HG02610 (cell line): ENCODE measurements at regions not wholly inside any gene's neighbourhood (a gene's known extent, or its start where the extent isn't known, plus 50 kb on each side); places are given as distances from the start of the nearest gene placed in this dataset.
"Not testable (repeated sequence)": the region's sequence is repeated elsewhere in the genome, so short reads cannot be mapped to it uniquely, and the experiment has no call there.

Source experiments
- ATAC-seq: cut with Tn5 transposase; IDR thresholded peaks from one replicate; pipeline ENCODE4 v1.9.1; 2021; ENCODE audit warnings: mild to moderate bottlenecking, moderate library complexity; ENCODE audit not compliant: unreplicated experiment

- ATAC-seq = no peak
Observed at GRCh38 chr10:52597189-52597863, 175.3 kb downstream of the MBL2 start.

- ATAC-seq = no peak
Observed at GRCh38 chr10:52598936-52599335, 173.6 kb downstream of the MBL2 start.

- no peak for ATAC-seq
Observed at GRCh38 chr10:52599551-52600200, 172.9 kb downstream of the MBL2 start.

GRCh38 chr10:52604131-52604530 lies 168.5 kb downstream of the MBL2 start:
- not testable (repeated sequence) for ATAC-seq

GRCh38 chr10:52609071-52609470 lies 163.5 kb downstream of the MBL2 start:
- no peak for ATAC-seq

GRCh38 chr10:52609626-52610240 lies 162.9 kb downstream of the MBL2 start:
- no peak for ATAC-seq

GRCh38 chr10:52615331-52615730 lies 157.3 kb downstream of the MBL2 start:
- no peak for ATAC-seq

GRCh38 chr10:52615756-52616394 lies 156.7 kb downstream of the MBL2 start:
- ATAC-seq = no peak

- ATAC-seq = no peak
Observed at GRCh38 chr10:52616395-52616764, 156.2 kb downstream of the MBL2 start.

- ATAC-seq = no peak
Observed at GRCh38 chr10:52617346-52617745, 155.2 kb downstream of the MBL2 start.

- no peak for ATAC-seq
Observed at GRCh38 chr10:52619052-52619451, 153.5 kb downstream of the MBL2 start.

GRCh38 chr10:52621635-52622079 lies 150.9 kb downstream of the MBL2 start:
- ATAC-seq = no peak

- no peak for ATAC-seq
Observed at GRCh38 chr10:52623761-52624160, 148.8 kb downstream of the MBL2 start.

- ATAC-seq = no peak
Observed at GRCh38 chr10:52627279-52627678, 145.3 kb downstream of the MBL2 start.

- ATAC-seq = no peak
Observed at GRCh38 chr10:52631146-52631545, 141.4 kb downstream of the MBL2 start.

- no peak for ATAC-seq
Observed at GRCh38 chr10:52631648-52632047, 140.9 kb downstream of the MBL2 start.

GRCh38 chr10:52632591-52632990 lies 140.0 kb downstream of the MBL2 start:
- ATAC-seq = no peak

GRCh38 chr10:52633266-52633665 lies 139.3 kb downstream of the MBL2 start:
- no peak for ATAC-seq

GRCh38 chr10:52635651-52636050 lies 136.9 kb downstream of the MBL2 start:
- no peak for ATAC-seq

GRCh38 chr10:52636874-52637273 lies 135.7 kb downstream of the MBL2 start:
- ATAC-seq = no peak

- ATAC-seq = no peak
Observed at GRCh38 chr10:52637592-52637991, 135.0 kb downstream of the MBL2 start.

- no peak for ATAC-seq
Observed at GRCh38 chr10:52639652-52640051, 132.9 kb downstream of the MBL2 start.
